Fibroblast of skin of back (primary cell): ENCODE measurements at regions not wholly inside any gene's neighbourhood (a gene's known extent, or its start where the extent isn't known, plus 50 kb on each side); places are given as distances from the start of the nearest gene placed in this dataset.

Experiments
- DNase-seq: peaks from one replicate; pipeline ENCODE4 v3.0.0-alpha.2; 2013

- DNase-seq: no peak
Measured at GRCh38 chr18:5632041-5632440, 88.2 kb upstream of the EPB41L3 start.

GRCh38 chr18:5630900-5631413 is 87.2 kb upstream of the EPB41L3 start:
- DNase-seq: no peak

GRCh38 chr18:5630057-5630899 is 86.5 kb upstream of the EPB41L3 start:
- DNase-seq: peak; percentile 52

GRCh38 chr18:5628512-5629255 is 84.9 kb upstream of the EPB41L3 start:
- peak; percentile 37 for DNase-seq

- DNase-seq: no peak
Measured at GRCh38 chr18:5627776-5628511, 84.1 kb upstream of the EPB41L3 start.

GRCh38 chr18:5626130-5626880 is 82.5 kb upstream of the EPB41L3 start:
- DNase-seq: no peak

- DNase-seq: no peak
Measured at GRCh38 chr18:5625076-5625475, 81.3 kb upstream of the EPB41L3 start.

- peak; percentile 8 for DNase-seq
Measured at GRCh38 chr18:5622905-5623304, 79.1 kb upstream of the EPB41L3 start.

GRCh38 chr18:5620289-5620688 is 76.5 kb upstream of the EPB41L3 start:
- peak; percentile 66 for DNase-seq

GRCh38 chr18:5619376-5619775 is 75.6 kb upstream of the EPB41L3 start:
- DNase-seq: no peak

- DNase-seq: no peak
Measured at GRCh38 chr18:5618047-5618688, 74.4 kb upstream of the EPB41L3 start.

GRCh38 chr18:5611221-5611620 is 67.4 kb upstream of the EPB41L3 start:
- no peak for DNase-seq

GRCh38 chr18:5608846-5609245 is 65.0 kb upstream of the EPB41L3 start:
- no peak for DNase-seq

- no peak for DNase-seq
Measured at GRCh38 chr18:5606951-5607350, 63.2 kb upstream of the EPB41L3 start.

GRCh38 chr18:5604778-5605177 is 61.0 kb upstream of the EPB41L3 start:
- no peak for DNase-seq

- no peak for DNase-seq
Measured at GRCh38 chr18:5603153-5603552, 59.4 kb upstream of the EPB41L3 start.

- DNase-seq: no peak
Measured at GRCh38 chr18:5601188-5601624, 57.4 kb upstream of the EPB41L3 start.

- peak; percentile 43 for DNase-seq
Measured at GRCh38 chr18:5600378-5601071, 56.7 kb upstream of the EPB41L3 start.

- DNase-seq: no peak
Measured at GRCh38 chr18:5596585-5596984, 52.8 kb upstream of the EPB41L3 start.
